GM13977 (cell line): ENCODE measurements at regions not wholly inside any gene's neighbourhood (a gene's known extent, or its start where the extent isn't known, plus 50 kb on each side); places are given as distances from the start of the nearest gene placed in this dataset.

Experiments used
- DNase-seq: peaks from one replicate; pipeline ENCODE4 v3.0.0; 2012; ENCODE audit warnings: low spot score
- CTCF ChIP-seq: IDR thresholded peaks from 2 replicates; pipeline ENCODE4 v1.5.1; 2012; ENCODE audit warnings: mild to moderate bottlenecking, control low read depth; ENCODE audit not compliant: insufficient read depth; ENCODE audit errors: extremely low read depth, missing control alignments
- in situ Hi-C: fragments of 300-500 bp; cut with MboI; formaldehyde crosslinking; loops from one replicate; pipeline ENCODE4 v1.12.0; 2022; ENCODE audit warnings: low sequenced_read_pairs, low pct_unique_long_range_greater_than_20kb, mixed read lengths, inconsistent platforms; ENCODE audit not compliant: unreplicated experiment

DNA sequence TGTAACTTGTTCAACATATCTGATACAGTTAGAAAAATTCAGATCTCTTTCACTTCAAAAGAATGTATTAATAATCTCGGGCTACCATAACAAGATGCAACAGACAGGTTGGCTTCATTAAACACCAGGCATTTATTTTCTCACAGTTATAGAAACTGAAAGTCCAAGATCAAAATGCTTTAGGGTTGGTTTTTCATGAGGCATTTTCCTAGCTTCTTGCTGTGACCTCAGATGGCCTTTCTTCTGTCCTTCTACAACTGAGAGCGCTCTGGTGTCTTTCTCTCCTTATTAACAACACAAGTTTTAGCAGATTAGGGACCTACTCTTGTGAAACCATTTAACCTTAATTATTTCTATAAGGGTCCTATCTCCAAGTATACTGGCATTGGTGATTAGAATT lies 452.5 kb downstream of the ZNF804A start:
- no peak for TF ChIP-seq CTCF
- in situ Hi-C loops, result no loop called here
- no peak for DNase-seq

DNA sequence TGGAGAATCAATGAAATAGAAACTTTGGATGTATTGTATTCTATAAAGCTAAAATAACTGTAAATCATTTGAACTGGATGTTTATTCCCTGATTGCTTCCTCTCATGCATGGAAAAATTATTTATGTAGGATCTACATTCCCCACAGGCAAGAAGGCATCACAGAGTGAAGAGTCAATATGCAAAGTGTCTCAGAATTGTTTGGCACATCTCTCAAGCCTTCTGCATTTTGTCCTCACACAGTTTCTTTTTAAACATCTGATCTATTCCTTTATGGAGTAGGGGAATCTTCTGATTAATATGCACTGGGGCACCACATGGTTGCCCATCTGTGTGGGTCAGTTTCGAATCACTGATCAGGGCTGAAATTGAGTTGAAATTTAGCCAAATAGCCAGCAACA lies 465.4 kb downstream of the ZNF804A start:
- TF ChIP-seq CTCF, result no peak
- DNase-seq, result no peak
- in situ Hi-C loops, result no loop called here

- in situ Hi-C loops, result no loop called here
- DNase-seq, result no peak
- no peak for TF ChIP-seq CTCF
Observed at GRCh38 chr2:185066128-185066527, 467.8 kb downstream of the ZNF804A start.

- no peak for DNase-seq
- in situ Hi-C loops, result no loop called here
- no peak for TF ChIP-seq CTCF
Observed at GRCh38 chr2:185069107-185069506, 470.8 kb downstream of the ZNF804A start.

DNA sequence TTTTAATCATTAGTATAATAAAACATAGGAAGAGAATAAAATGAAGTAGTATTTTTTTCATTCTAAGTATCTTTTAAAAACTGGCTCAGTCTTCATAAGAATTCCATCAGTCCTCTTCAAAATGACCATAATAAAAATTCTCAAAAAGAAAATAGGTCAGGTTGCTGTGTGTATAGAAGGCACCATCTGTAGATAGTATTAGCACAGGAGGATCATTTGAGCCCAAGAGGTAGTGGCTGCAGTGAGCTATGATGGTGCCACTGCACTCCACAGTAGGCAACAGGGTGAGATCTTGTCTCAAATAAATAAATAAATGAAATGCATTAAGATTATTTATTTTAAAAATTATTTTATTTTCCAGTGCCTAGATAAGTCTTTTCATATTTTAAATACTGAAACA lies 475.8 kb downstream of the ZNF804A start:
- in situ Hi-C loops, result no loop called here
- no peak for DNase-seq
- TF ChIP-seq CTCF, result no peak

DNA sequence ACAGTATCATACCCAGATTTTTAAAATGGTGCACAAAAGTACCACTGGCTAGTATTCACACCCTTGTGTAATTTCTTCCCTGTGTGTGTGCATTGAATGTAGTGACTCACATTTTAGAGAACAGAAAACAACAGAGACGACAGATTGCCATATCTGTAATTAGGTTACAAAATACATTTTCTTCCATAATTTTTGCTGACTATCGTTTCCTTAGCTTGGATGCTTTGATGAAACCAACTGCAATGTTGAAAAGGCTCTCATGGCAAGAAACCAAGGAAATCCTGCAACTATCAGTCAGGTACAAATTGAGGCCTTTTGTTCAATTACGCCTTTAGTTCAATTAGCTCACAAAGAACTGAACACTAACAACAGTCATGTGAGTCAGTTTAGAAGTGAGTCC lies 484.4 kb downstream of the ZNF804A start:
- DNase-seq, result no peak
- no peak for TF ChIP-seq CTCF
- in situ Hi-C loops, result no loop called here

GRCh38 chr2:185108588-185108987 lies 510.3 kb downstream of the ZNF804A start:
- TF ChIP-seq CTCF, result no peak
- in situ Hi-C loops, result no loop called here
- DNase-seq, result no peak
